ENCODE measurements at regions not wholly inside any gene's neighbourhood (a gene's known extent, or its start where the extent isn't known, plus 50 kb on each side); places are given as distances from the start of the nearest gene placed in this dataset.
A peak's percentile ranks its signal among the peaks of the same experiment; 100 is the strongest.
"Not testable (repeated sequence)": the region's sequence is repeated elsewhere in the genome, so short reads cannot be mapped to it uniquely, and the experiment has no call there.

GRCh38 chr15:62250186-62250585, 85.1 kb upstream of the C2CD4B start:
- H3K36me3 ChIP-seq (ENCODE audit: control insufficient read depth in 1 of 2, insufficient read depth in 2 of 2, low read length in 2 of 2) = no peaks in the 10 kb centered on the region
- no peak overlapping the region for H3K4me3 ChIP-seq (ENCODE audit: low read depth in 1 of 2, low read length in 2 of 2)
- H3K9me3 ChIP-seq (ENCODE audit: control insufficient read depth in 1 of 2, low read length in 2 of 2) = no peaks in the 10 kb centered on the region
- H3K27ac ChIP-seq (ENCODE audit: low read length) = no peak overlapping the region
- no peaks in the 10 kb centered on the region for H3K27me3 ChIP-seq (ENCODE audit: low read depth, low read length)
- no peaks in the 10 kb centered on the region for H3K4me1 ChIP-seq (ENCODE audit: control insufficient read depth in 1 of 2, insufficient read depth in 2 of 2, low read length in 2 of 2)

GRCh38 chr15:62250978-62251377, 85.9 kb upstream of the C2CD4B start:
- Histone ChIP-seq H3K9me3 (ENCODE audit: control insufficient read depth in 1 of 2, low read length in 2 of 2) (no peaks in the 10 kb centered on the region), H3K27me3 (ENCODE audit: low read depth, low read length) (no peaks in the 10 kb centered on the region), H3K4me1 (ENCODE audit: control insufficient read depth in 1 of 2, insufficient read depth in 2 of 2, low read length in 2 of 2) (peaks cover 0 to 5% of the 10 kb centered on the region in 2 donors), H3K4me3 (ENCODE audit: low read depth in 1 of 2, low read length in 2 of 2) (no peak overlapping the region), H3K36me3 (ENCODE audit: control insufficient read depth in 1 of 2, insufficient read depth in 2 of 2, low read length in 2 of 2) (no peaks in the 10 kb centered on the region), H3K27ac (ENCODE audit: low read length) (no peak overlapping the region)

GRCh38 chr15:62253294-62253693, 88.2 kb upstream of the C2CD4B start:
- no peak overlapping the region for H3K27ac ChIP-seq (ENCODE audit: low read length)
- H3K36me3 ChIP-seq (ENCODE audit: control insufficient read depth in 1 of 2, insufficient read depth in 2 of 2, low read length in 2 of 2) = no peaks in the 10 kb centered on the region
- no peak overlapping the region for H3K4me3 ChIP-seq (ENCODE audit: low read depth in 1 of 2, low read length in 2 of 2)
- no peaks in the 10 kb centered on the region for H3K9me3 ChIP-seq (ENCODE audit: control insufficient read depth in 1 of 2, low read length in 2 of 2)
- peaks cover 0 to 16% of the 10 kb centered on the region in 2 donors for H3K4me1 ChIP-seq (ENCODE audit: control insufficient read depth in 1 of 2, insufficient read depth in 2 of 2, low read length in 2 of 2)
- no peaks in the 10 kb centered on the region for H3K27me3 ChIP-seq (ENCODE audit: low read depth, low read length)

- Histone ChIP-seq H3K27ac (ENCODE audit: low read length) (no peak overlapping the region), H3K36me3 (ENCODE audit: control insufficient read depth in 1 of 2, insufficient read depth in 2 of 2, low read length in 2 of 2) (no peaks in the 10 kb centered on the region), H3K4me3 (ENCODE audit: low read depth in 1 of 2, low read length in 2 of 2) (no peak overlapping the region), H3K27me3 (ENCODE audit: low read depth, low read length) (no peaks in the 10 kb centered on the region), H3K9me3 (ENCODE audit: control insufficient read depth in 1 of 2, low read length in 2 of 2) (no peaks in the 10 kb centered on the region), H3K4me1 (ENCODE audit: control insufficient read depth in 1 of 2, insufficient read depth in 2 of 2, low read length in 2 of 2) (peaks cover 0 to 16% of the 10 kb centered on the region in 2 donors)
Observed at GRCh38 chr15:62254137-62254934, 89.3 kb upstream of the C2CD4B start.

GRCh38 chr15:62256430-62256829, 91.3 kb upstream of the C2CD4B start:
- not testable (repeated sequence) for H3K27ac ChIP-seq (ENCODE audit: low read length); H3K4me3 ChIP-seq (ENCODE audit: low read depth in 1 of 2, low read length in 2 of 2); H3K36me3 ChIP-seq (ENCODE audit: control insufficient read depth in 1 of 2, insufficient read depth in 2 of 2, low read length in 2 of 2); H3K9me3 ChIP-seq (ENCODE audit: control insufficient read depth in 1 of 2, low read length in 2 of 2); H3K27me3 ChIP-seq (ENCODE audit: low read depth, low read length)
- H3K4me1 ChIP-seq (ENCODE audit: control insufficient read depth in 1 of 2, insufficient read depth in 2 of 2, low read length in 2 of 2) = peaks cover 0 to 16% of the 10 kb centered on the region in 2 donors

GRCh38 chr15:62257996-62258521, 93.0 kb upstream of the C2CD4B start:
- peaks cover 0 to 16% of the 10 kb centered on the region in 2 donors for H3K4me1 ChIP-seq (ENCODE audit: control insufficient read depth in 1 of 2, insufficient read depth in 2 of 2, low read length in 2 of 2)
- no peak overlapping the region for H3K4me3 ChIP-seq (ENCODE audit: low read depth in 1 of 2, low read length in 2 of 2)
- no peak overlapping the region for H3K27ac ChIP-seq (ENCODE audit: low read length)

GRCh38 chr15:62262305-62262941, 97.3 kb upstream of the C2CD4B start:
- Histone ChIP-seq H3K36me3 (ENCODE audit: control insufficient read depth in 1 of 2, insufficient read depth in 2 of 2, low read length in 2 of 2) (no peaks in the 10 kb centered on the region), H3K4me1 (ENCODE audit: control insufficient read depth in 1 of 2, insufficient read depth in 2 of 2, low read length in 2 of 2) (peaks cover 0 to 4% of the 10 kb centered on the region in 2 donors), H3K4me3 (ENCODE audit: low read depth in 1 of 2, low read length in 2 of 2) (peak overlapping the region in 1 of 2 donors; percentile 32), H3K27me3 (ENCODE audit: low read depth, low read length) (no peaks in the 10 kb centered on the region), H3K9me3 (ENCODE audit: control insufficient read depth in 1 of 2, low read length in 2 of 2) (peaks cover 22 to 34% of the 10 kb centered on the region in 2 donors), H3K27ac (ENCODE audit: low read length) (no peak overlapping the region)

More at GRCh38 chr15:62257996-62258521, 93.0 kb upstream of the C2CD4B start:
- Histone ChIP-seq H3K36me3 (ENCODE audit: control insufficient read depth in 1 of 2, insufficient read depth in 2 of 2, low read length in 2 of 2) (no peaks in the 10 kb centered on the region), H3K27me3 (ENCODE audit: low read depth, low read length) (no peaks in the 10 kb centered on the region), H3K9me3 (ENCODE audit: control insufficient read depth in 1 of 2, low read length in 2 of 2) (peaks cover 16 to 20% of the 10 kb centered on the region in 2 donors)

- Histone ChIP-seq H3K27ac (ENCODE audit: low read length) (no peak overlapping the region), H3K4me1 (ENCODE audit: control insufficient read depth in 1 of 2, insufficient read depth in 2 of 2, low read length in 2 of 2) (no peaks in the 10 kb centered on the region), H3K36me3 (ENCODE audit: control insufficient read depth in 1 of 2, insufficient read depth in 2 of 2, low read length in 2 of 2) (no peaks in the 10 kb centered on the region), H3K9me3 (ENCODE audit: control insufficient read depth in 1 of 2, low read length in 2 of 2) (peaks cover 26 to 49% of the 10 kb centered on the region in 2 donors), H3K27me3 (ENCODE audit: low read depth, low read length) (no peaks in the 10 kb centered on the region), H3K4me3 (ENCODE audit: low read depth in 1 of 2, low read length in 2 of 2) (no peak overlapping the region)
Observed at GRCh38 chr15:62264196-62264595, 99.1 kb upstream of the C2CD4B start.

GRCh38 chr15:62269504-62269903, 104.4 kb upstream of the C2CD4B start:
- H3K9me3 ChIP-seq (ENCODE audit: control insufficient read depth in 1 of 2, low read length in 2 of 2) = peaks cover 8 to 36% of the 10 kb centered on the region in 2 donors
- H3K4me1 ChIP-seq (ENCODE audit: control insufficient read depth in 1 of 2, insufficient read depth in 2 of 2, low read length in 2 of 2) = no peaks in the 10 kb centered on the region
- no peak overlapping the region for H3K27ac ChIP-seq (ENCODE audit: low read length)
- peak overlapping the region in 1 of 2 donors; percentile 34 for H3K4me3 ChIP-seq (ENCODE audit: low read depth in 1 of 2, low read length in 2 of 2)
- H3K27me3 ChIP-seq (ENCODE audit: low read depth, low read length) = no peaks in the 10 kb centered on the region
- no peaks in the 10 kb centered on the region for H3K36me3 ChIP-seq (ENCODE audit: control insufficient read depth in 1 of 2, insufficient read depth in 2 of 2, low read length in 2 of 2)

GRCh38 chr15:62270216-62270921, 105.3 kb upstream of the C2CD4B start:
- H3K4me1 ChIP-seq (ENCODE audit: control insufficient read depth in 1 of 2, insufficient read depth in 2 of 2, low read length in 2 of 2) = no peaks in the 10 kb centered on the region

GRCh38 chr15:62272290-62272689, 107.2 kb upstream of the C2CD4B start:
- H3K9me3 ChIP-seq (ENCODE audit: control insufficient read depth in 1 of 2, low read length in 2 of 2) = peaks cover 8 to 36% of the 10 kb centered on the region in 2 donors
- H3K4me3 ChIP-seq (ENCODE audit: low read depth in 1 of 2, low read length in 2 of 2) = no peak overlapping the region
- no peaks in the 10 kb centered on the region for H3K4me1 ChIP-seq (ENCODE audit: control insufficient read depth in 1 of 2, insufficient read depth in 2 of 2, low read length in 2 of 2)
- H3K27me3 ChIP-seq (ENCODE audit: low read depth, low read length) = no peaks in the 10 kb centered on the region
- H3K36me3 ChIP-seq (ENCODE audit: control insufficient read depth in 1 of 2, insufficient read depth in 2 of 2, low read length in 2 of 2) = no peaks in the 10 kb centered on the region
- no peak overlapping the region for H3K27ac ChIP-seq (ENCODE audit: low read length)

More at GRCh38 chr15:62270216-62270921, 105.3 kb upstream of the C2CD4B start:
- Histone ChIP-seq H3K9me3 (ENCODE audit: control insufficient read depth in 1 of 2, low read length in 2 of 2) (peaks cover 8 to 36% of the 10 kb centered on the region in 2 donors), H3K27ac (ENCODE audit: low read length) (no peak overlapping the region), H3K4me3 (ENCODE audit: low read depth in 1 of 2, low read length in 2 of 2) (peak overlapping the region in 1 of 2 donors; percentile 34), H3K36me3 (ENCODE audit: control insufficient read depth in 1 of 2, insufficient read depth in 2 of 2, low read length in 2 of 2) (no peaks in the 10 kb centered on the region), H3K27me3 (ENCODE audit: low read depth, low read length) (no peaks in the 10 kb centered on the region)

All from muscle layer of duodenum (tissue), 2 donors.